H54 (cell line): ENCODE measurements at regions not wholly inside any gene's neighbourhood (a gene's known extent, or its start where the extent isn't known, plus 50 kb on each side); places are given as distances from the start of the nearest gene placed in this dataset.
"Not testable (repeated sequence)": the region's sequence is repeated elsewhere in the genome, so short reads cannot be mapped to it uniquely, and the experiment has no call there.

ENCODE experiments used
- DNase-seq: peaks from one replicate; pipeline ENCODE4 v3.0.0; 2011; ENCODE audit warnings: low spot score, mixed read lengths; ENCODE audit not compliant: insufficient read length
- FAIRE-seq: peaks from 3 replicates; lab custom pipeline; 2011; peaks lifted over from hg19 to GRCh38; lab: Jason Lieb, UNC
- POLR2A ChIP-seq: IDR thresholded peaks from 2 replicates; pipeline ENCODE4 v1.6.1; 2011; ENCODE audit warnings: low read depth, mild to moderate bottlenecking, low read length

DNA sequence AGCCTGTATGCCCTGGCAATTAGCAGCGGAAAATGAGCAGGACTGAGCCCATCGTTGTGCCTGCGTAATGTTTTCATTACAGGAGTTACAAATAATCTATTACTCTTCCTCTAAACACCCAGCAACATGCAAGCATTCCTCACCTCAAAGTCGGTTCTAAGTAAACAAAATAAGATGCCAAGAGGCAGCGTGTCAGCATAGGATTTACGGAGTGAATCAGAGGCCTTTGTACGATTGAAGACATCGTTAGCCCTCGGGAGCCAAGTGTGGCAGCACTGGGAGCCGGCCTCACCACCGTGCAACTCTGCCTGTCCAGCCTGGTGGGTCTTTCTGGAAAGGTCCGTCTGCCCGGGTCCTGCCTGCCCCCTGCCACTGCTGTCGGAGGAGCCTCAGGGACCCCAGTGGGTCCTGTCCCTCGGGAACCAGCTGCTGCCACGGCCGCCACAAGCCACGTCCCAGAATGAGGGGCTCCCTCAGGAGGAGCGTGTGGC, 80.1 kb upstream of the CTDP1 start:
- TF ChIP-seq POLR2A: no peak
- DNase-seq: no peak
- FAIRE-seq: no peak

DNA sequence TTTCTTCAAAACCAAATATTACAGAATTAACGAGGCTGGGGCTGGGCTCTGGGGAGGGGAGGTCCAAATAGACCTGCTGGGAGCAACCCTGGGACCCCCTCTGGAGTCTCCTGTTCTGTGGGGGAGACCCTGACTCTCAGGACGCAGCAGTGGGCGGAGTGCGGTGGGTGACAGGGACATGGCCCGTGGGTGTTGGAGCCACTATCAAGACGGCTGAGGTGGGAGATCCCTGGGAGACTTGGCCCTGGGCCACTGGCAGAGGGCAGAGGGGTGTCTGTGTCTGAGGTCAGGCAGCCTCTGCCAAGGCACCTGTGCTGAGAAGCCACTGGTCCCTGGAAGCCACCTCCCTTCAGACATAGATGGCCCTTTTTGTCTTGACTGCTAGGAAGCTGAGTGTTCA, 79.5 kb upstream of the CTDP1 start:
- DNase-seq: no peak
- TF ChIP-seq POLR2A: no peak
- FAIRE-seq: no peak

DNA sequence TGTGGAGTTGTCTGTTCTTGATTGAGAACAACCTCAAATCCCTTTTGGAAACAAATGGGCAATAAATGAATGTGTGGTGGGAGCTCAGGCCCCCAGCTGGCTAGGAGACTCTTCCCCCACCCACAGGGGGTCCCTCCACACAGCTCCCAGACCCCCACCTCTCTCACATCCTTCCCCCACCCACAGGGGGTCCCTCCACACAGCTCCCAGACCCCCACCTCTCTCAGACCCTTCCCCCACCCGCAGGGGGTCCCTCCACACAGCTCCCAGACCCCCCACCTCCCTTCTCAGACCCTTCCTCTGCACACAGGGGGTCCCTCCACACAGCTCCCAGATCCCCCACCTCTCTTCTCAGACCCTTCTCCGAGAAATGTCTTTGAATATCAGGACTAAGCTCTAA, 79.0 kb upstream of the CTDP1 start:
- TF ChIP-seq POLR2A: no peak
- DNase-seq (no peak), FAIRE-seq (no peak)

DNA sequence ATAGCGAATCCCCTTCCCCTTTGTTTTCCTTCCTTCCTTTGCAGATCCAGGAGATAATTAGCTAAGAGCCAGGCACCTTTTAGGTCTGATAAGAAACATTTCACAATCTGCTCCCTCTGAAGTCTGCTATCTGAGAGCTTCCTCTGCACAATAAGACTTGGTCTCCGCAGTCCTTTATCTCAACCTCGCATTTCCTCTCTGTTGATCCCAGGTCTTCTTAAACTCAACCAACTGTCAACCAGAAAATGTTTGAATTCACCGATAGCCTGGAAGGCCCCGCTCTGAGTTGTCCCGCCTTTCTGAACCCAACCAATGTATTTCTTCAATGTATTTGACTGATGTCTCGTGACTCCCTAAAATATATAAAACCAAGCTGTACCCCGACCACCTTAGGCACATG, 78.4 kb upstream of the CTDP1 start:
- no peak for FAIRE-seq
- DNase-seq: no peak
- TF ChIP-seq POLR2A: no peak

DNA sequence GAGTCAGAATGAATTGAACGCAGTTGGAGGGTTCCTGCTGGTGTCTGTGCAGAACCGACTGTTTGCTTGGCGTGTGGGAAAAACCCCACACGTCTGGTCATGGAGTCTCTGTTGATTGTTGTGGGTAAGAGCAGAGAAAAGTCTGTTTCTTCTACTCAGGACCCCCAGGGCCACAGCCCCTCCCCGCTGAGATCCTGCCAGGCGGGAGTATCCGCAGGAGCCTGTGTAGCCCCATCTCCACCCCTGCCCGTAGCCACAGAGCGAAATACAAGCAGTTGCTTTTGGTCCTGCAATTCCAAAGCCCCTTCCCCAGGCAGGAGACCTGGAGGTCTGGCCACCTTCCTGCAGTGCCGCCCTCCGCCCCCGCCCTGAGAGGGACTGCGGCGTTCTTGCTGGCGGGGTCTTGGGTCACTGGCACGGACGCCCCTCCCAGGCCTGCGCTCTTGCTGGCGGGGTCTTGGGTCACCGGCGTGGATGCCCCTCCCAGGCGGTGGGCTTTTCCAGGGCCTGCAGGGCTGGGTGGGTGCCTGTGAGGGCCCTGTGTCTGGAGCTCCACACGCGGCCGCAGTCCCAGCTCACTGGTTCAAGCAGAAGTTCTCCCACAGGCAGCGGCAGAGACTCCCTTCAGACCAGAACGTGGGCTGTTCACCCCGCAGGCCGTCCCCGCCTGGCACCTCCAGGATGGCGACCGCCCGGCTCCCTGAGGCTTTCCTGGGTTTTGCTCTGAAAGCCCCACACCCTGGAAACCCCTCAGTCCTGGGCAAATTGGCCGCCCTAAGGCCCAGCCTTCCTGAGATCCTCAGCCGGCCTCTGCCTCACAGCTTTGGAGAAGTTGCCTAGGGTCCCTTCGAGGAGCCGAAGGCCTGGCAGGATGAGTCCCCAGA, 76.0 kb upstream of the CTDP1 start:
- DNase-seq (no peak), FAIRE-seq (no peak)
- no peak for TF ChIP-seq POLR2A

DNA sequence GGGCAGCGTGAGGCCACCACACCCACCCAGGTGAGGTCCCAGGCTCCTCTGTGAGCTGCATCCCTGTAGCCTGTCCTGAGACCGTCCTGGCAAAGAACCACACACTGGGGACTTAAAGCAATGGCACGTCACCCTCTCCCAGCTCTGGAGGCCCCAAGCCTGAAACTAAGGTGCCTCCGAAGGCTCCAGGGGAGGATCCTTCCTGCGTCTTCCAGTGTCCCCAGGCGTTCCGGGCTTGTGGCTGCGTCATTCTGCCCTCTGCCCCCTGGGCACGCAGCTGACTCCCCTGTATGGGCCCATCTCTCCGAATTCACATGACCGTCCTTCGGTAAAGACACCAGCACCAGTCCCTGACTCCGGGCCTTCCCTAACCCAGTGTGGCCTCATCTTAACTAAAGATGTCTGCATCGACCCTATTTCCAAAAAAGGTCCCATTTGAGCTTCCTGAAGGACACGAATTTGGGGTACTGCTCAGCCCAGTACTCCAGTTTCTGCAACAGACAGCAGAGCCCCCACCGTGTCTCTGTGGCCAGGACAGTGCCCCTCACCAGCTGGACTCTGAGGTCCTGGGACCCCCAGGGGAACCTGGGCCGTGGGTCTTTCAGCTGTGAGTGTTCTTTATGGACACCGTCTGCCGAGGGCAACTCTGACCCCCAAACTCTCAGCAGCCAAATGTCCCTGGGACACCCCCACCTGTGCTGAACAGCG, 75.2 kb upstream of the CTDP1 start:
- DNase-seq: no peak
- FAIRE-seq: no peak
- no peak for TF ChIP-seq POLR2A

DNA sequence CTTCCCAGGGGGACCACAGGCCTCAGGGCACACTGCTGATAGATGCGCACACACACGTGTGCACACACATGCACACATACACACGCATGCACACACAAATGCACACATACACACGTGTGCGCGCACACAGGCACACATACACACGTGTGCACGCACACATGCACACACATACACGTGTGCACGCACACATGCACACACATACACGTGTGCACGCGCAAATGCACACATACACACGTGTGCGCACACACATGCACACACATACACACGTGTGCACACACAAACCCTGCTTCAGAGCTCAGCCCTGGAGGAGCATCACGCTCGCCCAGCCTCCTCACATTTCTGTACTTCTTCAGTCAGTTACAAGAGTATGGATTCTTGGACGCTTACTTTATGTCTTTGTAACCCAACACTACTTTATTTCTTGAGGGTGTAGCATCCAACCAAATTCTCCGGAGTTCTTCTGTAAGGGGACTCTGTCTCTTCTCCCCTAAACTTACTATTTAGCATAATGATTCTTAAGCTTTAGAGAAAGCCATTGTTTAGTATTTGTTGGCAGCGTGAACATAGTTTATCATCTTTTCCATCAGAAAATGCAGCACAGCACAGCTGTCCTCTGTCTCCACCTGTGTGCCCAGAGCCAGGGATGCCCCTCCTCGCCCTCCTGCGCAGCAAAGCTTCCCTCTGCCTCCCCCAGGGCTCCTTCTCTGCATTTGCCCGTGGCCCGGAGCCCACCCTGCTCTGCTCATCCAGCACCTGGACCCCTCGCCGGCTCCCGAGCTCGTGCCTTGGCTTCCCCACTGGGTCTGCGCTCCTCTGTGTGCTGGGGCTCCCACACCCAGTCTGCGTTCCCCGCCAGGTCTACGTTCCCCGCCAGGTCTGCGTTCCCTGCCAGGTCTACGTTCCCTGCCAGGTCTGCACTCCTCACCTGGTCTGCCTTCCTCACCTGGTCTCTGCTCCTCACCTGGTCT, 74.4 kb upstream of the CTDP1 start:
- no peak for TF ChIP-seq POLR2A
- FAIRE-seq (no peak), DNase-seq (no peak)

DNA sequence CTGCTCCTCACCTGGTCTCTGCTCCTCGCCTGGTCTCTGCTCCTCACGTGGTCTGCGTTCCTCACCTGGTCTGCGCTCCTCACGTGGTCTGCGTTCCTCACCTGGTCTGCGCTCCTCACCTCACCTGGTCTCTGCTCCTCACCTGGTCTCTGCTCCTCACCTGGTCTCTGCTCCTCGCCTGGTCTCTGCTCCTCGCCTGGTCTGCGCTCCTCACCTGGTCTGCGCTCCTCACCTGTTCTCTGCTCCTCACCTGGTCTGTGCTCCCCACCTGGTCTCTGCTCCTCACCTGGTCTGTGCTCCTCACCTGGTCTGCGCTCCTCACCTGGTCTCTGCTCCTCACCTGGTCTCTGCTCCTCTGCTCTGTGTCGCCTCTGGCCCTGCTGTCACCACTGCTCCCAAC, 73.5 kb upstream of the CTDP1 start:
- not testable (repeated sequence) for DNase-seq, FAIRE-seq

DNA sequence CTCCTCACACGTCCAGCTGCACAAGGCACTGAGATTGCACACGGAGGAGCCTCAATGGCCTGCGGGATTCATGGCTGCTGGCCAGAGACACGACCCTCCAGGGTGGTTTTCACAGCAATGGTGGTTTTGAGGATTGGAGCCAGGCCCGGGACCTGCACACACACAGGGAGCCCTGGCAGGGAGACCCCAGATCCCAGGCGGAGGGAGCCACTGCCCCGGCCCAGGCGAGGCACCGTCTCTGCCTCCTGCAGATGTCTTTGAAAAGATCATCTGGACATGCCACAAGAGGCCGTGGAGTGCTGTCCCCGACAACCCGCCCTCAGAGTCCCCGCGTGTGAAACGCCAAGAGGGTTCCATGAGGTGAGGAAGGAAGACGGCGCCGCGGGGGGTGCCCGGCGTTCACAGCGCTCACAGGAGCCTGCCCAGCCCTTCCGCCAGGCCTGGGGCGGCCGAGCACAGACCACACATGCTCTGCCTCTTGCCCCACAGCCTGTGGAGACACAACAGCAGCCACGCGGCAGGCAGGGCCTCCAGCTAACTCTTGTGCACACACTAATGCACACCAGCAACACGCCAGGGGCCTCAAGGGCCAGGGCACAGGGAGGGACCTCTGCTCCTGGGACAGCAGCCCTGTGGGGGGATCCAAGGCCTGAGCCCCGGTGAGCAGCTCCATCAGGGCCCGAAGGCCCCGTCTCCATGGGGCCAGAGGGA, 72.8 kb upstream of the CTDP1 start:
- TF ChIP-seq POLR2A: no peak
- no peak for FAIRE-seq
- no peak for DNase-seq

DNA sequence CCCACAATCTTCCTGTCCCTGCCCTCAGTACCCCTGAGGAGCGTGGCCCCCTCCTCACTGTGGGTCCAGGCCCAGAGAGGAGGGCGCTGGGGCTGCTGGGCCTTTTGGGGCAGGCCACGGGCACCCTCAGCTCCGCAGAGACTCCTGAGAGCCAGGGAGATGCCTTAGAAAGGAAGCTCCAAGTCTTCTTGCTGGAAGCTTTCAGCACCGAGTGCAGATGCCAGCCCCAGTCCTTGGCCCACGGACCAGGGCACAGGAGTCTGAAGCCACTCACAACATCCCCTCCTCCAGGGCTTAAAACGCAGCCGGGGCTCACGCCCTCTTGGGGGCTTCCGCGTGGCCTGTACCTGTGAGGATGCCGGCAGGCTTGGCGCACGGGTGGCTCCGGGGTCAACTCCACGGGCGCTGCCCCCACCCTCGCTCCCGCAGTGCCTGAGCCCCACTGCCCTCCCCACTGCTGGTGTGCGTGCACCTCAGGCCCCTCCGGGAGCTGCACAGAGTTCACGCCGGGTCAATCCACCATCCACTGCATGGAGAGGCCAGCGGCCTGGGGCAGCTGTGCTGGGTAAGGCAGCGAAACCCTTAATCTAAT, 72.1 kb upstream of the CTDP1 start:
- DNase-seq (no peak), FAIRE-seq (no peak)
- no peak for TF ChIP-seq POLR2A

DNA sequence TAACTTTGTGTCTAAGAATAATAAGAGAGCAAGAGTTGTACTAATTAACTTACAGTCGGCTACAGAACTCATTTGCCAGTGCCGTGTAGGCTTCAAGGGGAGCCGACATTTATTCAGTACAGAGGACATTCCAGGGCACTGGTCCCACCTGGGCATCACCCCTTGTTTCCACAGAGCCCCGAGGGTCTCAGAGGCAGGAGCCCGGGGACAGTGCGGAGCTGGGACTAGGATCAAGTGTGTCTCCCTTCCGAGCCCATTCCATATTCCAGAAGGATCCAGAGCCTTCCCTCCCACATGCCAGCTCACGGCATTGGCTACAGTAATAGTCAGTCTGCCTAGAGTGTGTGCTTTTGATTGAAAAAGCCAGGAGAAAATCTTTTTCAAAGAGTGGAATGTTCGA, 71.5 kb upstream of the CTDP1 start:
- FAIRE-seq (no peak), DNase-seq (no peak)
- TF ChIP-seq POLR2A: no peak

DNA sequence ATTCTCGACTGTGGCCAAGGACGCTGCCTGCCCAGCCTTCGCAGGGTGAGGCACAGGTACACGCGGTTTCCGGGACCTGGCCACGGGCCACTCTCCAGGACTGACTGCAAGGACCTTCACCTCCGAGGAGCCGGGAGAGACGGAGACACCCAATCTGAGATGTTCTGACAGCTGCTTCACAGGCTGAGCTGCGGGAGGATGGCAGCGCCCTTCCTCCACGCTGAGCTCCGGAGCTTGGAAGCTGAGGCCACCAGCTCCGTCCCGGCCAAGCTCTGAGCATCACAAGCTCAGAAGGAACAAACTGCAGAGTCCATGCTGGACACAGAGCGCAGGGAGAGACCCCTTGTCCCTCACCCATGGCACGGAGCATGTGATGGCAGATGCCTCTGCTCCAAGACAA, 71.1 kb upstream of the CTDP1 start:
- no peak for TF ChIP-seq POLR2A
- FAIRE-seq (no peak), DNase-seq (no peak)
